ENCODE measurements at regions not wholly inside any gene's neighbourhood (a gene's known extent, or its start where the extent isn't known, plus 50 kb on each side); places are given as distances from the start of the nearest gene placed in this dataset.

GRCh38 chr3:82942041-82942440, 1180.6 kb upstream of the GBE1 start:
- H3K4me1 ChIP-seq (ENCODE audit: control insufficient read depth, insufficient read depth, low read length) = no peaks in the 10 kb centered on the region
- H3K27me3 ChIP-seq (ENCODE audit: control insufficient read depth, insufficient read depth, low read length) = no peaks in the 10 kb centered on the region
- no peak overlapping the region for H3K4me3 ChIP-seq (ENCODE audit: low read depth, low read length)
- H3K36me3 ChIP-seq (ENCODE audit: control insufficient read depth, insufficient read depth, low read length) = no peaks in the 10 kb centered on the region
- H3K9me3 ChIP-seq (ENCODE audit: control insufficient read depth, insufficient read depth, low read length) = peaks cover 29% of the 10 kb centered on the region
- H3K27ac ChIP-seq (ENCODE audit: low read depth, low read length) = no peak overlapping the region
- H3K9ac ChIP-seq (ENCODE audit: low read depth, low read length) = no peak overlapping the region

GRCh38 chr3:82940124-82940523, 1178.7 kb upstream of the GBE1 start:
- Histone ChIP-seq H3K9ac (ENCODE audit: low read depth, low read length) (no peak overlapping the region), H3K4me3 (ENCODE audit: low read depth, low read length) (no peak overlapping the region), H3K27me3 (ENCODE audit: control insufficient read depth, insufficient read depth, low read length) (no peaks in the 10 kb centered on the region), H3K4me1 (ENCODE audit: control insufficient read depth, insufficient read depth, low read length) (no peaks in the 10 kb centered on the region), H3K9me3 (ENCODE audit: control insufficient read depth, insufficient read depth, low read length) (peaks cover 29% of the 10 kb centered on the region), H3K27ac (ENCODE audit: low read depth, low read length) (no peak overlapping the region), H3K36me3 (ENCODE audit: control insufficient read depth, insufficient read depth, low read length) (no peaks in the 10 kb centered on the region)

DNA sequence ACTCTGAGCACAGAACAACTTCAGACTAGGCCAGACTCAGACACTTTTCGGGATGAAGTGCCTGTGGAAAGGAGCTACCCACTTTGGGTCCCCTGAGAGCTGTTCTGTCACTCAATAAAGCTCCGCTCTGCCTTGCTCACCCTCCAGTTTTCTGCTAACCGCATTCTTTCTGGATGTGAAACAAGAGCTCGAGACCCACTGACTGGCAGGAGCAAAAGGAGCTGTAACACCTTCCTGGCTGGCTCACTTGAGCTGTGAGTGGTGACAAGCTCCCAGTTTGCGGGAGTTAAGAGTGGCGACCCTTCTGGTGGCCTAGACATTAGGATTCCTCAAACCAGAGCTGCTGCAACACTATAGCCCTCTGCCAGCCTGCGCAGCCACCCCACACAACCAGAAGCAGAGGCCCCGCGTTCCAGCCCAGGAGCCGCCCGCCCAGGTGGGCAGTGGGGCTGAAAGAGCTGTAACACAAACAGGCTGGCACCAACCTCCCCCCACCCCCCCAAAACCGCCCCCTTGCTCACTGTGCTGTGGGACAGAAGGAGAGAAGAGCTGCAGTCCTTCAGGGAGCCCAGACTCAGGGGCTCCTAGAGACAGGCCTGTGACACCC, 1178.1 kb upstream of the GBE1 start:
- no peaks in the 10 kb centered on the region for H3K27me3 ChIP-seq (ENCODE audit: control insufficient read depth, insufficient read depth, low read length)
- H3K9ac ChIP-seq (ENCODE audit: low read depth, low read length) = no peak overlapping the region
- H3K27ac ChIP-seq (ENCODE audit: low read depth, low read length) = no peak overlapping the region
- no peaks in the 10 kb centered on the region for H3K36me3 ChIP-seq (ENCODE audit: control insufficient read depth, insufficient read depth, low read length)
- no peaks in the 10 kb centered on the region for H3K4me1 ChIP-seq (ENCODE audit: control insufficient read depth, insufficient read depth, low read length)
- H3K4me3 ChIP-seq (ENCODE audit: low read depth, low read length) = no peak overlapping the region
- peaks cover 24% of the 10 kb centered on the region for H3K9me3 ChIP-seq (ENCODE audit: control insufficient read depth, insufficient read depth, low read length)

DNA sequence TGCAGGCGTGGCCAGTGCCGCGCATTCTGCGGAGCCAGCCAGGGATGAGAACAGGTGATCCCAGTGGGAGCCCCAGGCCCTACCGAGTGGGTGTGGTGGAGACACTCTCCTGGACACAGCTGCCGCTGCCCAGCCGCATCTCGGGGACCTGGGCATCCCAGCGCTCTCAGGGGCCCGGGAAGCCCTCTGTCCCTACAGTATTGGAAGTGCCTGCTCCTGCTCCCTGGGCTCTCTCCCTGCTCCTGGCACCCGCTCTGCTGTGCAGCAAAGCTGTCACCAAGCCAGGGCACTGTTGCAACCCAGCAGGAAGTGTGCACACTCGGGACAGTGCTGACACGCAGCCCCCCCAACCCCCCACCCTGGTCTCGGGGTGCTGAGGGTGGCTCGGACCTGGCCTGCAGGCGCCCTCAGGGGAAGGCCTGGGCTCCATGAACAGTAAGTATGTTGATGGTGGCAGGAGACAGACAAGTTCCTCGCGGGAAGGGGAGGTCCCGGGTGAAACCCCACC, 1177.4 kb upstream of the GBE1 start:
- Histone ChIP-seq H3K9me3 (ENCODE audit: control insufficient read depth, insufficient read depth, low read length) (peaks cover 17% of the 10 kb centered on the region), H3K9ac (ENCODE audit: low read depth, low read length) (no peak overlapping the region), H3K4me1 (ENCODE audit: control insufficient read depth, insufficient read depth, low read length) (no peaks in the 10 kb centered on the region), H3K36me3 (ENCODE audit: control insufficient read depth, insufficient read depth, low read length) (no peaks in the 10 kb centered on the region), H3K4me3 (ENCODE audit: low read depth, low read length) (no peak overlapping the region), H3K27ac (ENCODE audit: low read depth, low read length) (no peak overlapping the region), H3K27me3 (ENCODE audit: control insufficient read depth, insufficient read depth, low read length) (no peaks in the 10 kb centered on the region)

- Histone ChIP-seq H3K9me3 (ENCODE audit: control insufficient read depth, insufficient read depth, low read length) (no peaks in the 10 kb centered on the region), H3K4me3 (ENCODE audit: low read depth, low read length) (no peak overlapping the region), H3K36me3 (ENCODE audit: control insufficient read depth, insufficient read depth, low read length) (no peaks in the 10 kb centered on the region), H3K27me3 (ENCODE audit: control insufficient read depth, insufficient read depth, low read length) (no peaks in the 10 kb centered on the region), H3K9ac (ENCODE audit: low read depth, low read length) (no peak overlapping the region), H3K27ac (ENCODE audit: low read depth, low read length) (no peak overlapping the region), H3K4me1 (ENCODE audit: control insufficient read depth, insufficient read depth, low read length) (no peaks in the 10 kb centered on the region)
Observed at GRCh38 chr3:82927309-82928253, 1166.1 kb upstream of the GBE1 start.

DNA sequence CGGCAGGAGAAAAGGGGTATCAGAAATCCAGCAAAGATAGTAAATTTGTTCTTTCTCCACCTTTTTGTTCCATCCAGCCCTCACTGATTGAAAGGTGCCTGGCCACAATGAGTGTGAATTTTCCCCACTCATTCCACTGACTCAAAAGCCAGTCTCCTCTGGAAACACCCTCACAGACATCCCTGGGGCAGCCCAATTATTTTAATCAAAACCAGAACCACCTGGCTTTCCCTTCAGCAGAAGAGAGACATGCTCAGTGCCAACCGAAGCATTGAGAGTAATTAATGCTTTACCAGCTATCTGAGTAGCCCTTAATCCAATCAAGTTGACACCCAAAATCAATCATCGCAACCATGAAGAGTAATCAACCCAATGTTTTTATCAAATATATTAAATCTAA, 1129.6 kb upstream of the GBE1 start:
- H3K9me3 ChIP-seq (ENCODE audit: control insufficient read depth, insufficient read depth, low read length) = no peaks in the 10 kb centered on the region
- H3K27me3 ChIP-seq (ENCODE audit: control insufficient read depth, insufficient read depth, low read length) = no peaks in the 10 kb centered on the region
- peaks cover 15% of the 10 kb centered on the region for H3K4me1 ChIP-seq (ENCODE audit: control insufficient read depth, insufficient read depth, low read length)
- H3K4me3 ChIP-seq (ENCODE audit: low read depth, low read length) = no peak overlapping the region
- no peak overlapping the region for H3K27ac ChIP-seq (ENCODE audit: low read depth, low read length)
- H3K9ac ChIP-seq (ENCODE audit: low read depth, low read length) = no peak overlapping the region
- no peaks in the 10 kb centered on the region for H3K36me3 ChIP-seq (ENCODE audit: control insufficient read depth, insufficient read depth, low read length)

GRCh38 chr3:82883072-82883471, 1121.6 kb upstream of the GBE1 start:
- Histone ChIP-seq H3K27ac (ENCODE audit: low read depth, low read length) (no peak overlapping the region), H3K4me3 (ENCODE audit: low read depth, low read length) (no peak overlapping the region), H3K9me3 (ENCODE audit: control insufficient read depth, insufficient read depth, low read length) (no peaks in the 10 kb centered on the region), H3K36me3 (ENCODE audit: control insufficient read depth, insufficient read depth, low read length) (no peaks in the 10 kb centered on the region), H3K9ac (ENCODE audit: low read depth, low read length) (no peak overlapping the region), H3K27me3 (ENCODE audit: control insufficient read depth, insufficient read depth, low read length) (no peaks in the 10 kb centered on the region), H3K4me1 (ENCODE audit: control insufficient read depth, insufficient read depth, low read length) (no peaks in the 10 kb centered on the region)

- H3K27ac ChIP-seq (ENCODE audit: low read depth, low read length) = no peak overlapping the region
- H3K4me1 ChIP-seq (ENCODE audit: control insufficient read depth, insufficient read depth, low read length) = peaks cover 6% of the 10 kb centered on the region
- H3K4me3 ChIP-seq (ENCODE audit: low read depth, low read length) = no peak overlapping the region
- H3K9me3 ChIP-seq (ENCODE audit: control insufficient read depth, insufficient read depth, low read length) = no peaks in the 10 kb centered on the region
- no peak overlapping the region for H3K9ac ChIP-seq (ENCODE audit: low read depth, low read length)
- no peaks in the 10 kb centered on the region for H3K36me3 ChIP-seq (ENCODE audit: control insufficient read depth, insufficient read depth, low read length)
- no peaks in the 10 kb centered on the region for H3K27me3 ChIP-seq (ENCODE audit: control insufficient read depth, insufficient read depth, low read length)
Observed at GRCh38 chr3:82875401-82875800, 1114.0 kb upstream of the GBE1 start.

GRCh38 chr3:82839871-82840270, 1078.4 kb upstream of the GBE1 start:
- H3K9me3 ChIP-seq (ENCODE audit: control insufficient read depth, insufficient read depth, low read length) = no peaks in the 10 kb centered on the region; the same call in 1 of the 2 replicates

GRCh38 chr3:82834098-82834497, 1072.7 kb upstream of the GBE1 start:
- peaks cover 2% of the 10 kb centered on the region; the same call in 1 of the 2 replicates for H3K4me1 ChIP-seq (ENCODE audit: control insufficient read depth, insufficient read depth, low read length)
- no peaks in the 10 kb centered on the region for H3K9me3 ChIP-seq (ENCODE audit: control insufficient read depth, insufficient read depth, low read length)
- no peaks in the 10 kb centered on the region for H3K27me3 ChIP-seq (ENCODE audit: control insufficient read depth, insufficient read depth, low read length)
- no peak overlapping the region for H3K27ac ChIP-seq (ENCODE audit: low read depth, low read length)
- H3K36me3 ChIP-seq (ENCODE audit: control insufficient read depth, insufficient read depth, low read length) = no peaks in the 10 kb centered on the region
- H3K4me3 ChIP-seq (ENCODE audit: low read depth, low read length) = no peak overlapping the region
- no peak overlapping the region for H3K9ac ChIP-seq (ENCODE audit: low read depth, low read length)

More at GRCh38 chr3:82839871-82840270, 1078.4 kb upstream of the GBE1 start:
- Histone ChIP-seq H3K4me1 (ENCODE audit: control insufficient read depth, insufficient read depth, low read length) (peaks cover 2% of the 10 kb centered on the region; the same call in 1 of the 2 replicates), H3K27ac (ENCODE audit: low read depth, low read length) (no peak overlapping the region), H3K27me3 (ENCODE audit: control insufficient read depth, insufficient read depth, low read length) (no peaks in the 10 kb centered on the region), H3K4me3 (ENCODE audit: low read depth, low read length) (no peak overlapping the region), H3K36me3 (ENCODE audit: control insufficient read depth, insufficient read depth, low read length) (no peaks in the 10 kb centered on the region), H3K9ac (ENCODE audit: low read depth, low read length) (no peak overlapping the region)

GRCh38 chr3:82824491-82824890, 1063.0 kb upstream of the GBE1 start:
- Histone ChIP-seq H3K36me3 (ENCODE audit: control insufficient read depth, insufficient read depth, low read length) (no peaks in the 10 kb centered on the region), H3K4me3 (ENCODE audit: low read depth, low read length) (no peak overlapping the region), H3K27ac (ENCODE audit: low read depth, low read length) (no peak overlapping the region), H3K9me3 (ENCODE audit: control insufficient read depth, insufficient read depth, low read length) (no peaks in the 10 kb centered on the region), H3K4me1 (ENCODE audit: control insufficient read depth, insufficient read depth, low read length) (no peaks in the 10 kb centered on the region), H3K9ac (ENCODE audit: low read depth, low read length) (no peak overlapping the region), H3K27me3 (ENCODE audit: control insufficient read depth, insufficient read depth, low read length) (no peaks in the 10 kb centered on the region)
